Astrocyte (in vitro differentiated cells and primary cell): ENCODE measurements at regions not wholly inside any gene's neighbourhood (a gene's known extent, or its start where the extent isn't known, plus 50 kb on each side); places are given as distances from the start of the nearest gene placed in this dataset.

Source experiments
- DNase-seq: peaks from one replicate; pipeline ENCODE4 v3.0.0-alpha.2; 2010; ENCODE audit warnings: low read depth
- FAIRE-seq: peaks from 2 replicates; lab custom pipeline; 2011; peaks lifted over from hg19 to GRCh38; lab: Jason Lieb, UNC
- H2AFZ ChIP-seq: 2 replicates; pipeline ENCODE4 v1.6.0; 2012; ENCODE audit warnings: low read depth, low read length, inconsistent platforms
- H3K27ac ChIP-seq: 2 replicates; pipeline ENCODE4 v1.5.1; 2011; ENCODE audit warnings: low read depth, low read length, inconsistent platforms
- H3K27me3 ChIP-seq: 2 replicates; pipeline ENCODE4 v1.6.0; 2011; ENCODE audit warnings: low read length, inconsistent platforms; ENCODE audit not compliant: insufficient read depth
- H3K36me3 ChIP-seq: 2 replicates; pipeline ENCODE4 v1.5.1; 2011; ENCODE audit warnings: low read length, inconsistent platforms; ENCODE audit not compliant: insufficient read depth
- H3K4me1 ChIP-seq: 2 replicates; pipeline ENCODE4 v1.5.1; 2011; ENCODE audit warnings: low read length, inconsistent platforms; ENCODE audit not compliant: insufficient read depth
- H3K4me2 ChIP-seq: 2 replicates; pipeline ENCODE4 v1.6.0; 2012; ENCODE audit warnings: low read length, inconsistent platforms
- H3K4me3 ChIP-seq: 2 replicates; pipeline ENCODE4 v1.5.1; 2011; ENCODE audit warnings: low read depth, mild to moderate bottlenecking, low read length, inconsistent platforms; ENCODE audit not compliant: insufficient read depth
- H3K79me2 ChIP-seq: 2 replicates; pipeline ENCODE4 v1.6.0; 2012; ENCODE audit warnings: mild to moderate bottlenecking, low read length, inconsistent platforms; ENCODE audit not compliant: insufficient read depth
- H3K9ac ChIP-seq: 2 replicates; pipeline ENCODE4 v1.6.0; 2012; ENCODE audit warnings: mild to moderate bottlenecking, low read length, inconsistent platforms
- H3K9me3 ChIP-seq: 2 replicates; pipeline ENCODE4 v1.5.1; 2012; ENCODE audit warnings: low read depth, mild to moderate bottlenecking, low read length, inconsistent platforms; ENCODE audit not compliant: insufficient read depth
- H4K20me1 ChIP-seq: 2 replicates; pipeline ENCODE4 v1.6.0; 2012; ENCODE audit warnings: low read length, inconsistent platforms; ENCODE audit not compliant: insufficient read depth
- H3K27ac Mint-ChIP-seq: one replicate; pipeline ENCODE4 v1.8.0; 2021; ENCODE audit warnings: mild to moderate bottlenecking, mixed read lengths; ENCODE audit not compliant: unreplicated experiment
- H3K27me3 Mint-ChIP-seq: one replicate; pipeline ENCODE4 v1.8.0; 2021; ENCODE audit warnings: low read depth, mixed read lengths; ENCODE audit not compliant: unreplicated experiment
- H3K36me3 Mint-ChIP-seq: one replicate; pipeline ENCODE4 v1.8.0; 2021; ENCODE audit warnings: low read depth, mixed read lengths; ENCODE audit not compliant: unreplicated experiment
- H3K4me1 Mint-ChIP-seq: one replicate; pipeline ENCODE4 v1.8.0; 2021; ENCODE audit warnings: low read depth, mixed read lengths; ENCODE audit not compliant: unreplicated experiment
- H3K4me3 Mint-ChIP-seq: one replicate; pipeline ENCODE4 v1.8.0; 2021; ENCODE audit warnings: mild to moderate bottlenecking, moderate library complexity, mixed read lengths; ENCODE audit not compliant: unreplicated experiment
- H3K9me3 Mint-ChIP-seq: one replicate; pipeline ENCODE4 v1.8.0; 2021; ENCODE audit warnings: mild to moderate bottlenecking, mixed read lengths; ENCODE audit not compliant: unreplicated experiment
- EZH2 ChIP-seq: IDR thresholded peaks from 2 replicates; pipeline ENCODE4 v1.6.1; 2012; ENCODE audit warnings: mild to moderate bottlenecking, low read length, inconsistent platforms; ENCODE audit not compliant: insufficient read depth
- TF ChIP-seq, protein P1 (sequence below): IDR thresholded peaks from 2 replicates; pipeline ENCODE4 v1.5.1; 2011; ENCODE audit warnings: low read depth, mild to moderate bottlenecking, inconsistent platforms, low read length, moderate library complexity; ENCODE audit not compliant: insufficient read depth

DNA sequence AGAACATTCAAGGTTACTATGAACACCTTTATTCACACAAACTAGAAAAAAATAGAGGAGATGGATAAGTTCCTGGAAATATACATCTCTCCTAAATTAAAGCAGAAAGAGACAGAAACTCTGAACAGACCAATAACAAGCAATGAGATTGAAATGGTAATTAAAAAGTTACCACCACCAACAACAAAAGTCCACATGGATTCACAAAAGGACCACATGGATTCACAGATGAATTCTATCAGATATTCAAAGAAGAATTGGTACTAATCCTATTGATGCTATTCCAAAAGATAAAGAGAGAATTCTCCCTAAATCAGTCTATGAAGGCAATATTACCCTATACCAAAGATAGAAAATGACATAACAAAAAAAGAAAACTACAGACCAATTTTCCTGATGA is 518.9 kb downstream of the PRDM9 start:
- H3K9me3 Mint-ChIP-seq: no peaks in the 10 kb centered on the region
- no peaks in the 10 kb centered on the region for H3K9me3 ChIP-seq
- no peaks in the 10 kb centered on the region for H3K27me3 Mint-ChIP-seq
- no peak for FAIRE-seq
- no peak overlapping the region for H3K9ac ChIP-seq
- no peak overlapping the region for H3K4me3 ChIP-seq
- no peak for DNase-seq
- no peaks in the 10 kb centered on the region for H3K4me1 Mint-ChIP-seq
- no peaks in the 10 kb centered on the region for H3K27me3 ChIP-seq
- TF ChIP-seq, protein P1, sequence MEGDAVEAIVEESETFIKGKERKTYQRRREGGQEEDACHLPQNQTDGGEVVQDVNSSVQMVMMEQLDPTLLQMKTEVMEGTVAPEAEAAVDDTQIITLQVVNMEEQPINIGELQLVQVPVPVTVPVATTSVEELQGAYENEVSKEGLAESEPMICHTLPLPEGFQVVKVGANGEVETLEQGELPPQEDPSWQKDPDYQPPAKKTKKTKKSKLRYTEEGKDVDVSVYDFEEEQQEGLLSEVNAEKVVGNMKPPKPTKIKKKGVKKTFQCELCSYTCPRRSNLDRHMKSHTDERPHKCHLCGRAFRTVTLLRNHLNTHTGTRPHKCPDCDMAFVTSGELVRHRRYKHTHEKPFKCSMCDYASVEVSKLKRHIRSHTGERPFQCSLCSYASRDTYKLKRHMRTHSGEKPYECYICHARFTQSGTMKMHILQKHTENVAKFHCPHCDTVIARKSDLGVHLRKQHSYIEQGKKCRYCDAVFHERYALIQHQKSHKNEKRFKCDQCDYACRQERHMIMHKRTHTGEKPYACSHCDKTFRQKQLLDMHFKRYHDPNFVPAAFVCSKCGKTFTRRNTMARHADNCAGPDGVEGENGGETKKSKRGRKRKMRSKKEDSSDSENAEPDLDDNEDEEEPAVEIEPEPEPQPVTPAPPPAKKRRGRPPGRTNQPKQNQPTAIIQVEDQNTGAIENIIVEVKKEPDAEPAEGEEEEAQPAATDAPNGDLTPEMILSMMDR: no peak
- no peak for TF ChIP-seq EZH2
- H3K79me2 ChIP-seq: no peaks in the 10 kb centered on the region
- no peaks in the 10 kb centered on the region for H3K36me3 Mint-ChIP-seq
- no peak overlapping the region for H2AFZ ChIP-seq
- no peak overlapping the region for H3K4me2 ChIP-seq
- H4K20me1 ChIP-seq: no peaks in the 10 kb centered on the region
- H3K36me3 ChIP-seq: no peaks in the 10 kb centered on the region
- H3K4me1 ChIP-seq: no peaks in the 10 kb centered on the region
- no peak overlapping the region for H3K27ac Mint-ChIP-seq
- H3K4me3 Mint-ChIP-seq: no peak overlapping the region
- H3K27ac ChIP-seq: no peak overlapping the region

DNA sequence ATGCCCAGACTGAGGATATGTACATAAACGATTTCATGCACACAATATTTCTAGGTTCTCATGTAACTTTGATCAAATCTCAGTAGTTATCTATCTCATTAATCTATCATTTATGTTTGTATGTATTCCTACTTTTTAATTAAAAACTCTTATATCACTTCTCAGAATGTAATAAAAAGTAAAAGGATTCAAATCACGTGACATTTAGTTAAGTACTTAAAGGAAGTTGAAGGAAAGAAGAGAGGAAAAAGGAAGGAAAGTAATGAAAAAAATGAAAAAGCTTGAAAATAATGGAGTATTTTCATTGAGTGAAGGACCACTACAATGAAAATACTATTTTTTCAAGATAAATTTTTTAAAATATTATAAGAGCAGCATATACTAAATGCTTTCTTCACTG is 535.3 kb downstream of the PRDM9 start:
- H3K36me3 Mint-ChIP-seq: no peaks in the 10 kb centered on the region
- H3K9me3 ChIP-seq: no peaks in the 10 kb centered on the region
- H3K4me2 ChIP-seq: no peak overlapping the region
- DNase-seq (no peak), FAIRE-seq (no peak)
- no peak overlapping the region for H3K4me3 ChIP-seq
- no peak overlapping the region for H3K27ac Mint-ChIP-seq
- no peaks in the 10 kb centered on the region for H3K4me1 Mint-ChIP-seq
- no peak for TF ChIP-seq EZH2
- TF ChIP-seq, protein P1: no peak
- no peaks in the 10 kb centered on the region for H3K27me3 ChIP-seq
- no peak overlapping the region for H3K9ac ChIP-seq
- no peaks in the 10 kb centered on the region for H4K20me1 ChIP-seq
- H3K79me2 ChIP-seq: no peaks in the 10 kb centered on the region
- no peaks in the 10 kb centered on the region for H3K27me3 Mint-ChIP-seq
- H3K4me1 ChIP-seq: no peaks in the 10 kb centered on the region
- H2AFZ ChIP-seq: no peak overlapping the region
- no peaks in the 10 kb centered on the region for H3K9me3 Mint-ChIP-seq
- no peak overlapping the region for H3K27ac ChIP-seq
- no peak overlapping the region for H3K4me3 Mint-ChIP-seq
- no peaks in the 10 kb centered on the region for H3K36me3 ChIP-seq

DNA sequence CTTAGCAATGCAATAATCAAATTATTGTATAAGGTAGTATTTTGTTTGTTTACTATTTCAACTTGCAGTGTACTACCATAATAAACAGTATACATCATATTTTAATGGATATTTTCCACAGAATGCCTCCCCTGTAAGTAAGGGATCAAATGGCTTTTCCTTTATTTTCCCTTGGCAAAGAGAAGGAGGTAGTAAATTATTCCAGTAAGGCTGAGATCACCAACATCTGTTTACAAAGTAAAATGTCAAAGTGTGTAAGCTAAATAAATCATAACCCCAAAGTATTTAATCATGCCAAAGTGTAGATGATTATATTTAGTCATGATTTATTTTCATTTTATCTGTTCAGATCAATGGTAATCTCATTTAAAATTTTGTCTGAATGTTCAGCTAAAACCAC is 537.6 kb downstream of the PRDM9 start:
- Histone ChIP-seq H3K9ac (no peak overlapping the region), H3K27me3 (no peaks in the 10 kb centered on the region), H3K27ac (no peak overlapping the region), H3K4me1 (no peaks in the 10 kb centered on the region), H3K79me2 (no peaks in the 10 kb centered on the region), H3K4me2 (no peak overlapping the region), H3K4me3 (no peak overlapping the region), H3K9me3 (peaks cover 4% of the 10 kb centered on the region), H4K20me1 (no peaks in the 10 kb centered on the region), H2AFZ (no peak overlapping the region), H3K36me3 (no peaks in the 10 kb centered on the region)
- Mint-ChIP-seq H3K9me3 (no peaks in the 10 kb centered on the region), H3K4me1 (no peaks in the 10 kb centered on the region), H3K27ac (no peak overlapping the region), H3K4me3 (no peak overlapping the region), H3K36me3 (no peaks in the 10 kb centered on the region), H3K27me3 (no peaks in the 10 kb centered on the region)
- no peak for TF ChIP-seq EZH2
- TF ChIP-seq, protein P1: no peak
- no peak for DNase-seq
- FAIRE-seq: no peak
